ENCODE measurements at regions not wholly inside any gene's neighbourhood (a gene's known extent, or its start where the extent isn't known, plus 50 kb on each side); places are given as distances from the start of the nearest gene placed in this dataset.
"Not testable (repeated sequence)": the region's sequence is repeated elsewhere in the genome, so short reads cannot be mapped to it uniquely, and the experiment has no call there.

- H3K27ac Mint-ChIP-seq: no peak overlapping the region
- no peak for ATAC-seq
These were observed 289.7 kb upstream of the MCTP2 start for GRCh38 chr15:93941697-93942096.

DNA sequence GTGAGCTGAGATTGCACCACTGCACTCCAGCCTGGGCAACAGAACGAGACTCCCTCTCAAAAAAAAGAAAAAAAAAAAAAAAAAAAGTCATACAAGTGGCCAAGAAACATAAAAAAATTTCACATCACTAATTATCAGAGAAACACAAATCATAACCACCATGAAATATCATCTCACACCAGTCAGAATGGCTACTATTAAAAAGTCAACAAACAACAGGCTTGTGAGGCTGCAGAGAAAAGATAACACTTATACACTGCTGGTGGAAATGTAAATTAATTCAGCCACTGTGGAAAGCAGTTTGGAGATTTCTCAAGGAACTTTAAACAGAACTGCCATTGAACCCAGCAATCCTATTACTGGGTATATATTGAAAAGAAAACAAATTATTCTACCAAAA, 291.1 kb upstream of the MCTP2 start:
- CTCF ChIA-PET: no interaction called here
- no peak for DNase-seq
- Mint-ChIP-seq H3K27me3 (no peaks in the 10 kb centered on the region), H3K27ac (no peak overlapping the region), H3K36me3 (ENCODE audit: low read depth) (no peaks in the 10 kb centered on the region), H3K4me1 (ENCODE audit: low read depth) (no peaks in the 10 kb centered on the region), H3K9me3 (no peaks in the 10 kb centered on the region), H3K4me3 (no peak overlapping the region)
- intact Hi-C loops (cut with micrococcal nuclease): no loop called here
- POLR2A ChIA-PET: no interaction called here
- no peak for ATAC-seq
- TF ChIP-seq, protein P1, sequence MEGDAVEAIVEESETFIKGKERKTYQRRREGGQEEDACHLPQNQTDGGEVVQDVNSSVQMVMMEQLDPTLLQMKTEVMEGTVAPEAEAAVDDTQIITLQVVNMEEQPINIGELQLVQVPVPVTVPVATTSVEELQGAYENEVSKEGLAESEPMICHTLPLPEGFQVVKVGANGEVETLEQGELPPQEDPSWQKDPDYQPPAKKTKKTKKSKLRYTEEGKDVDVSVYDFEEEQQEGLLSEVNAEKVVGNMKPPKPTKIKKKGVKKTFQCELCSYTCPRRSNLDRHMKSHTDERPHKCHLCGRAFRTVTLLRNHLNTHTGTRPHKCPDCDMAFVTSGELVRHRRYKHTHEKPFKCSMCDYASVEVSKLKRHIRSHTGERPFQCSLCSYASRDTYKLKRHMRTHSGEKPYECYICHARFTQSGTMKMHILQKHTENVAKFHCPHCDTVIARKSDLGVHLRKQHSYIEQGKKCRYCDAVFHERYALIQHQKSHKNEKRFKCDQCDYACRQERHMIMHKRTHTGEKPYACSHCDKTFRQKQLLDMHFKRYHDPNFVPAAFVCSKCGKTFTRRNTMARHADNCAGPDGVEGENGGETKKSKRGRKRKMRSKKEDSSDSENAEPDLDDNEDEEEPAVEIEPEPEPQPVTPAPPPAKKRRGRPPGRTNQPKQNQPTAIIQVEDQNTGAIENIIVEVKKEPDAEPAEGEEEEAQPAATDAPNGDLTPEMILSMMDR (IDR thresholded peaks at IDR 0.05): no peak

More at GRCh38 chr15:93941697-93942096, 289.7 kb upstream of the MCTP2 start:
- intact Hi-C loops (cut with micrococcal nuclease): no loop called here
- DNase-seq: no peak
- TF ChIP-seq, protein P1 (IDR thresholded peaks at IDR 0.05): no peak
- ChIA-PET POLR2A (interaction anchor here (0.9 kb wide), 1 partner anchor 202 kb away, joined by 4 read pairs; no protein-coding TSS in a partner anchor), CTCF (interaction anchor here (1.2 kb wide), 1 partner anchor 9 kb away, joined by 3 read pairs; no protein-coding TSS in a partner anchor)
- Mint-ChIP-seq H3K27me3 (no peaks in the 10 kb centered on the region), H3K4me1 (ENCODE audit: low read depth) (no peaks in the 10 kb centered on the region), H3K36me3 (ENCODE audit: low read depth) (no peaks in the 10 kb centered on the region), H3K4me3 (no peak overlapping the region), H3K9me3 (no peaks in the 10 kb centered on the region)

DNA sequence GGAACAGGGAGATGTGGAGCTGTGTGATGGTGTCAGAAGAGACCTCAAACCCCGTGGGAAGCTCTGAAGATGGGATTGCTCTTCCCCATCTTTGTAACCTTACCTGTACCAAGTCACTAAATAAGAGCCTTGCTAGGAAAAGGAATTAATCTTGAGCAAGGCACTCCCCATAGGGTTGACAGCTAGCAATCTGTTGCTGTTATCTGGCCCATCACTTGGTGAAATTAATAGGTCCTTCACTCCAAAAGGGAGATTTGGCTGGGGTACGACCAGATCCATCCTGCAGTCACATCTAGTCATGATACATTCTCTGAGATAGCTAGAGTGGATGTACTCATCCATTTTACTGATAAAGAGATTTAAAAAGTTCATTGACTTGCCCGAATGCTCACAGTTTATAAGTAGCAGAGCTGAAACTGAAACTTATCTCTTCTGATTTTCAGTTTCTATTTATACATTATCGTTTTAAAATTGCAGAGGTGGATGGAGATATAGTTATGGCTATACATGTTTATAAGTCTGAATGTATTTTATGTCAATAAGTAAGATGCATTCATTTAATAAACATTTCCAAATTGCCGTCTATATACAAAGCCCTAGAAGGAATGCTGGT, 299.1 kb upstream of the MCTP2 start:
- ChIA-PET POLR2A (no interaction called here), CTCF (interaction anchor here (1.2 kb wide), 1 partner anchor 9 kb away, joined by 3 read pairs; no protein-coding TSS in a partner anchor)
- H3K9me3 Mint-ChIP-seq: no peaks in the 10 kb centered on the region
- H3K4me1 Mint-ChIP-seq (ENCODE audit: low read depth): peaks cover 4% of the 10 kb centered on the region
- no peak for DNase-seq
- ATAC-seq: no peak
- intact Hi-C loops (cut with micrococcal nuclease): loop anchor here (10.0 kb wide), 1 partner anchor 57 kb away; no protein-coding TSS in a partner anchor
- TF ChIP-seq, protein P1 (IDR thresholded peaks at IDR 0.05): no peak
- no peaks in the 10 kb centered on the region for H3K36me3 Mint-ChIP-seq (ENCODE audit: low read depth)
- H3K27me3 Mint-ChIP-seq: peaks cover 3% of the 10 kb centered on the region
- no peak overlapping the region for H3K27ac Mint-ChIP-seq
- H3K4me3 Mint-ChIP-seq: no peak overlapping the region

- ChIA-PET CTCF (no interaction called here), POLR2A (interaction anchor here (1.1 kb wide), 1 partner anchor 21 kb away, joined by 3 read pairs; no protein-coding TSS in a partner anchor)
- no peaks in the 10 kb centered on the region for H3K9me3 Mint-ChIP-seq
- TF ChIP-seq, protein P1 (IDR thresholded peaks at IDR 0.05): no peak
- H3K27me3 Mint-ChIP-seq: peaks cover 3% of the 10 kb centered on the region
- intact Hi-C loops (cut with micrococcal nuclease): loop anchor here (10.0 kb wide), 1 partner anchor 55 kb away; no protein-coding TSS in a partner anchor
- DNase-seq (no peak), ATAC-seq (no peak)
- no peaks in the 10 kb centered on the region for H3K36me3 Mint-ChIP-seq (ENCODE audit: low read depth)
- H3K27ac Mint-ChIP-seq: no peak overlapping the region
- no peak overlapping the region for H3K4me3 Mint-ChIP-seq
- peaks cover 4% of the 10 kb centered on the region for H3K4me1 Mint-ChIP-seq (ENCODE audit: low read depth)
These were observed 301.8 kb upstream of the MCTP2 start for GRCh38 chr15:93929375-93930094.

DNA sequence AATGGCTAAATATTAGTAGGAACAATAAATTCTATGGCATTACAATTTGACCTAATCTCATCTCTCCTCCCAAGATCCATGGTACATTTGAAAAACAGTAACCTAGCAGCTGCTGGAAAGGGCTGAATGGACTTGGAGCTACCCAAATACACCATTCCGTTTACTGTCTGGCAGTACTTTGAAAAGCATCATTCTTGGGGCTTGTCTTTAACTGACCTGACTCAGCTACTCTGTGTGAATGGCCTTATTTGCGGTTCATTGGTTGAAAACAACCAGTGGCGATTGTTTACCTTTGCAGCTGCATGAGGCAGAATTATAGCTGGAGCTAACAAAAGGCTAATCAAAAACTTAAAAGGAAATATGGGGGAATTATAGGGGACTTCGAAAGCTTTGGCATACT, 311.2 kb upstream of the MCTP2 start:
- H3K27ac Mint-ChIP-seq: no peak overlapping the region
- peaks cover 3% of the 10 kb centered on the region for H3K9me3 Mint-ChIP-seq
- ChIA-PET POLR2A (no interaction called here), CTCF (interaction anchor here (1.1 kb wide), 1 partner anchor 200 kb away, joined by 3 read pairs; no protein-coding TSS in a partner anchor)
- H3K4me1 Mint-ChIP-seq (ENCODE audit: low read depth): no peaks in the 10 kb centered on the region
- H3K27me3 Mint-ChIP-seq: no peaks in the 10 kb centered on the region
- H3K4me3 Mint-ChIP-seq: no peak overlapping the region
- intact Hi-C loops (cut with micrococcal nuclease): no loop called here
- DNase-seq (no peak), ATAC-seq (no peak)
- H3K36me3 Mint-ChIP-seq (ENCODE audit: low read depth): no peaks in the 10 kb centered on the region
- TF ChIP-seq, protein P1 (IDR thresholded peaks at IDR 0.05): no peak

GRCh38 chr15:93918801-93919200, 312.6 kb upstream of the MCTP2 start:
- POLR2A ChIA-PET; CTCF ChIA-PET; H3K27me3 Mint-ChIP-seq; H3K9me3 Mint-ChIP-seq; DNase-seq; H3K4me3 Mint-ChIP-seq; intact Hi-C loops (cut with micrococcal nuclease); H3K27ac Mint-ChIP-seq; ATAC-seq; H3K4me1 Mint-ChIP-seq (ENCODE audit: low read depth); H3K36me3 Mint-ChIP-seq (ENCODE audit: low read depth): not testable (repeated sequence)
